ENCODE measurements at regions not wholly inside any gene's neighbourhood (a gene's known extent, or its start where the extent isn't known, plus 50 kb on each side); places are given as distances from the start of the nearest gene placed in this dataset.

DNA sequence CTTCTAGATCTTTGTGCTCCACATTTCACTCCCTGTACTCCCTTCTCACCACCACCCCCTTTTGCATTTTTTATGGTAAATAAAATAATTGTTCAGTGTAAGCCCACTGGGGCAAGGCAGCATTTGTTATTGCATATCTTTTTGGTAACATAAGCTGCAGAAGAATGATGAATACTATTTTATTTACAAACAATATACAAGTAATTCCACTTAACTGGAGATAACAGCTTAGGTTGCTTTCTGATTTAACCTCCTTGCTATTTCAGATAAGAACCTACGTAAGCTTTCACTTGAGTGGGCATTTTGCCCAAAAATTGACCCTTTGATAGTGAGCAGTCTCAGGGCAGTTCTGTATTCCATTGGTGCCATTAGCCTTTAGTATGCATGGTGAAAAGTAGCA, 417.9 kb downstream of the SH3GL2 start:
- H3K9ac ChIP-seq (ENCODE audit: insufficient read depth, low read length): no peak overlapping the region
- no peak overlapping the region for H2AFZ ChIP-seq (ENCODE audit: low read length)
- H3K27ac ChIP-seq (ENCODE audit: insufficient read depth, low read length): no peak overlapping the region
- H3K4me1 ChIP-seq (ENCODE audit: control insufficient read depth, extremely low read depth, insufficient read depth, low read length): no peaks in the 10 kb centered on the region
- H3K79me2 ChIP-seq (ENCODE audit: control insufficient read depth, insufficient read depth, low read length): no peaks in the 10 kb centered on the region
- no peaks in the 10 kb centered on the region for H4K20me1 ChIP-seq (ENCODE audit: control insufficient read depth, extremely low read depth, insufficient read depth, low read length)
- H3K9me3 ChIP-seq (ENCODE audit: control insufficient read depth, insufficient read depth, low read depth, low read length): no peaks in the 10 kb centered on the region
- no peaks in the 10 kb centered on the region for H3K36me3 ChIP-seq (ENCODE audit: control insufficient read depth, insufficient read depth, low read length)
- no peak overlapping the region for H3K4me3 ChIP-seq (replicated peaks in 1 of 4; ENCODE audit: control extremely low read depth in 1 of 4, insufficient read depth in 1 of 4, low read depth in 3 of 4, low read length in 4 of 4)
- no peak for DNase-seq (ENCODE audit: low read depth in 2 of 2)
- no peak overlapping the region for H3K4me2 ChIP-seq (ENCODE audit: extremely low read depth, insufficient read depth, low read length)
- H3K27me3 ChIP-seq (ENCODE audit: control insufficient read depth, insufficient read depth, low read length): no peaks in the 10 kb centered on the region
- no peak for TF ChIP-seq EZH2 (IDR thresholded peaks at IDR 0.05; ENCODE audit: low read length, missing control alignments)

DNA sequence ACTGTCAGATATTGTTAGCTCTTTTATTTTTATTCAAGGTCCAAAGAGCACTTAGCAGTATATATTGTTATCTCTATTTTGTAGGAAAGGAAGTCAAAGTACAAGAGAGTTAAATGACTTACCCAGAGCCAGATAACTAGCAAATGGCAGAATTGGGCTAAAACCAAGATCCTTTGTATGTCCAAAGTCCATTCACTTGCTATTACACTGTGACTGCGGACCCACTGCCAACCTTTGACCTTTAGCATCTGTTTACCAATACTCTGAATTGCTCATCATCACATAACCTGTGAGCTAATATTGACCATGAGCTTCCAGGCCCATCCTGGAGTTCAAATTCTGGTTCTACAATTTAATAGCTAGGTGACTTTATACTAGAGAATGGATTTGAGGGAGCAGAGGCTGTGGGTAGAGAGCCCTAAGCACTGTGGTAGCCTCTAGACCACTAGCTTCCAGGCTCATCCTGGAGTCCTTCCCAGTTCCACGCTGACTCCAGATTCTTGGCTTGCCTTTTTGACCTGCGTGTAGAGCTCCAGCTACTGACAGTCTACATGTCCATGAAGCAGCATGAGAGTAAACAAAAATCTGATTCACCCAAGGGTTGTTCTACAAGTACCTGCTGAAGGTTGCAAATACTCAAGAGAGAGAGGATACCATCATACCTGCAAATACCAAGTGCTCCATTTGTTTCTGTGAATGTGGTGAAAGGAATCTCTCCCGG, 424.0 kb downstream of the SH3GL2 start:
- no peaks in the 10 kb centered on the region for H3K79me2 ChIP-seq (ENCODE audit: control insufficient read depth, insufficient read depth, low read length)
- no peak overlapping the region for H3K4me2 ChIP-seq (ENCODE audit: extremely low read depth, insufficient read depth, low read length)
- H3K9me3 ChIP-seq (ENCODE audit: control insufficient read depth, insufficient read depth, low read depth, low read length): no peaks in the 10 kb centered on the region
- no peak for TF ChIP-seq EZH2 (IDR thresholded peaks at IDR 0.05; ENCODE audit: low read length, missing control alignments)
- TF ChIP-seq, protein P1, sequence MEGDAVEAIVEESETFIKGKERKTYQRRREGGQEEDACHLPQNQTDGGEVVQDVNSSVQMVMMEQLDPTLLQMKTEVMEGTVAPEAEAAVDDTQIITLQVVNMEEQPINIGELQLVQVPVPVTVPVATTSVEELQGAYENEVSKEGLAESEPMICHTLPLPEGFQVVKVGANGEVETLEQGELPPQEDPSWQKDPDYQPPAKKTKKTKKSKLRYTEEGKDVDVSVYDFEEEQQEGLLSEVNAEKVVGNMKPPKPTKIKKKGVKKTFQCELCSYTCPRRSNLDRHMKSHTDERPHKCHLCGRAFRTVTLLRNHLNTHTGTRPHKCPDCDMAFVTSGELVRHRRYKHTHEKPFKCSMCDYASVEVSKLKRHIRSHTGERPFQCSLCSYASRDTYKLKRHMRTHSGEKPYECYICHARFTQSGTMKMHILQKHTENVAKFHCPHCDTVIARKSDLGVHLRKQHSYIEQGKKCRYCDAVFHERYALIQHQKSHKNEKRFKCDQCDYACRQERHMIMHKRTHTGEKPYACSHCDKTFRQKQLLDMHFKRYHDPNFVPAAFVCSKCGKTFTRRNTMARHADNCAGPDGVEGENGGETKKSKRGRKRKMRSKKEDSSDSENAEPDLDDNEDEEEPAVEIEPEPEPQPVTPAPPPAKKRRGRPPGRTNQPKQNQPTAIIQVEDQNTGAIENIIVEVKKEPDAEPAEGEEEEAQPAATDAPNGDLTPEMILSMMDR (conservative IDR thresholded peaks at IDR 0.05 in 1 of 2, IDR thresholded peaks at IDR 0.05 in 1 of 2; ENCODE audit: low read depth in 1 of 2, low read length in 2 of 2): no peak
- no peak overlapping the region for H3K27ac ChIP-seq (ENCODE audit: insufficient read depth, low read length)
- H3K4me3 ChIP-seq (replicated peaks in 1 of 4; ENCODE audit: control extremely low read depth in 1 of 4, insufficient read depth in 1 of 4, low read depth in 3 of 4, low read length in 4 of 4): no peak overlapping the region
- H4K20me1 ChIP-seq (ENCODE audit: control insufficient read depth, extremely low read depth, insufficient read depth, low read length): no peaks in the 10 kb centered on the region
- H3K27me3 ChIP-seq (ENCODE audit: control insufficient read depth, insufficient read depth, low read length): no peaks in the 10 kb centered on the region
- no peak overlapping the region for H3K9ac ChIP-seq (ENCODE audit: insufficient read depth, low read length)
- no peak overlapping the region for H2AFZ ChIP-seq (ENCODE audit: low read length)
- no peak for DNase-seq (ENCODE audit: low read depth in 2 of 2)
- H3K36me3 ChIP-seq (ENCODE audit: control insufficient read depth, insufficient read depth, low read length): no peaks in the 10 kb centered on the region
- no peaks in the 10 kb centered on the region for H3K4me1 ChIP-seq (ENCODE audit: control insufficient read depth, extremely low read depth, insufficient read depth, low read length)

DNA sequence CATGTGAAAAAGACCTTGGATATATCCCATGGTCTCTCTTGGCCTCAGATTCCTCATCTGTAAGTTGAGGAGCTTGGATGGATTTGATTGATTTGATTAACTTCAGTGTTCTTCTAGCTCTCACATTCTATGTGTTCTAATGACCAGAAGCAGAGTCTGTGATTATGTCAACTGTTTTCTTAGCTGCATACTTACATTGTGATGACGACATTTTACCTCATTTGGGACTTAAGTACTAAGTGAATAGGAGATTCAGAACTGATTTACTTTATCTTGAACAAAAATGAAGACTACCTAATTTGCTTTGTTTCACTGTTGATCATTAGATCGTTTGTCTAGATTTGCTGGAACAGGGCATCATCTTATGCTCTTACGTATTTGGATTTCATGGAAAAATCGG, 427.7 kb downstream of the SH3GL2 start:
- Histone ChIP-seq H2AFZ (ENCODE audit: low read length) (no peak overlapping the region), H4K20me1 (ENCODE audit: control insufficient read depth, extremely low read depth, insufficient read depth, low read length) (no peaks in the 10 kb centered on the region), H3K36me3 (ENCODE audit: control insufficient read depth, insufficient read depth, low read length) (no peaks in the 10 kb centered on the region), H3K27ac (ENCODE audit: insufficient read depth, low read length) (no peak overlapping the region), H3K4me2 (ENCODE audit: extremely low read depth, insufficient read depth, low read length) (no peak overlapping the region), H3K27me3 (ENCODE audit: control insufficient read depth, insufficient read depth, low read length) (no peaks in the 10 kb centered on the region), H3K4me3 (replicated peaks in 1 of 4; ENCODE audit: control extremely low read depth in 1 of 4, insufficient read depth in 1 of 4, low read depth in 3 of 4, low read length in 4 of 4) (no peak overlapping the region), H3K4me1 (ENCODE audit: control insufficient read depth, extremely low read depth, insufficient read depth, low read length) (no peaks in the 10 kb centered on the region), H3K9ac (ENCODE audit: insufficient read depth, low read length) (no peak overlapping the region), H3K79me2 (ENCODE audit: control insufficient read depth, insufficient read depth, low read length) (no peaks in the 10 kb centered on the region), H3K9me3 (ENCODE audit: control insufficient read depth, insufficient read depth, low read depth, low read length) (no peaks in the 10 kb centered on the region)
- no peak for DNase-seq (ENCODE audit: low read depth in 2 of 2)
- TF ChIP-seq EZH2 (IDR thresholded peaks at IDR 0.05; ENCODE audit: low read length, missing control alignments): no peak
- TF ChIP-seq, protein P1 (conservative IDR thresholded peaks at IDR 0.05 in 1 of 2, IDR thresholded peaks at IDR 0.05 in 1 of 2; ENCODE audit: low read depth in 1 of 2, low read length in 2 of 2): no peak
